ENCODE measurements at regions not wholly inside any gene's neighbourhood (a gene's known extent, or its start where the extent isn't known, plus 50 kb on each side); places are given as distances from the start of the nearest gene placed in this dataset.
"Not testable (repeated sequence)": the region's sequence is repeated elsewhere in the genome, so short reads cannot be mapped to it uniquely, and the experiment has no call there.

DNA sequence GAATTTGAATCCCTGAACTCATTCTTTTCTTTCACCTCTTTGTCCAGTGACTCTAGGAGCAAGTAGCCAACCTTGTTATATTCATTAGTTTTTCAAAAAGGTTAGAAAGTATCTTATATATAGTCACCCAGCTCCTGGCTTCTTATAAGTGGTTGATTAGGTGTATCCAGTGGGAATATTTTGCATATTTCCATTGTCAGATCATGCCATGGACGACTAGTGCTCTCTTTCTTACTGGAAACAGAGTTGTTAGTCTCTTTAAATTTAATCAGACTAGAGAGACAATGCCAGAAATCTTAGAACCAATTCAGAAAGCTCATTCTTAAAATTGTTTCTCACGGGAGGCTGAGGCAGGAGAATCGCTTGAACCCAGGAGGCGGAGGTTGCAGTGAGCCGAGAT is 73.4 kb downstream of the CHRD start:
- H3K4me1 ChIP-seq (ENCODE audit: insufficient read depth, insufficient read length), result no peaks in the 10 kb centered on the region
- no peaks in the 10 kb centered on the region; the same call in 1 of the 2 replicates for H3K9me3 ChIP-seq (ENCODE audit: insufficient read depth, low read length)
- no peak for DNase-seq (ENCODE audit: low read depth, low spot score)
- H3K4me3 ChIP-seq (ENCODE audit: insufficient read length, low read depth), result no peak overlapping the region
- no peaks in the 10 kb centered on the region for H3K36me3 ChIP-seq (ENCODE audit: insufficient read depth, insufficient read length, low read length)
- no peak overlapping the region for H3K9ac ChIP-seq (ENCODE audit: insufficient read length, low read depth)
- H3K27me3 ChIP-seq (ENCODE audit: insufficient read depth, insufficient read length), result no peaks in the 10 kb centered on the region
- no peak for TF ChIP-seq SUZ12 (IDR thresholded peaks at IDR 0.05; ENCODE audit: extremely low read depth, insufficient read depth, insufficient read length)
- TF ChIP-seq ZNF274 (IDR thresholded peaks at IDR 0.05; ENCODE audit: low read depth, low read length), result no peak
- no peak for TF ChIP-seq YY1 (IDR thresholded peaks at IDR 0.05; ENCODE audit: insufficient read depth, insufficient read length)

DNA sequence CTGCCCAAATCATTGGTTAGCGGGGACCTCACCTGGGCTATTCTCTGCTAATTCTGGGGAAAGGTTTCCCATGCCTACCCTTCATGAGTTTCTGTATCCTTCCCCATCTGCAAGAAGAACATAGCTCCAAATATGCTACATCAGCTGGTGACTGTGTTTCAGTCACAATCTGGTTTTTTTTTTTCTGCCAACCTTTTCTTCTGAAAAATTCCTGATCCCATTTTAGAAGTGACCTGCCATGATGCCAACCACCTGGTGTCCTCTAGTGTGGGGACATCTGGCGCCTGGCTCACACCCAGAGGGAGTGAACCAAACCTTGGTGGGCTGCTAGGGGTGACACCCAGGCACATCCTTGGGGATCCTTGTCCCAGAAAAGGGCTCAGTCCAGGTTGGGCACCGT is 76.1 kb downstream of the CHRD start:
- DNase-seq (ENCODE audit: low read depth, low spot score), result no peak
- H3K4me1 ChIP-seq (ENCODE audit: insufficient read depth, insufficient read length), result no peaks in the 10 kb centered on the region
- no peaks in the 10 kb centered on the region; the same call in 1 of the 2 replicates for H3K9me3 ChIP-seq (ENCODE audit: insufficient read depth, low read length)
- no peak for TF ChIP-seq ZNF274 (IDR thresholded peaks at IDR 0.05; ENCODE audit: low read depth, low read length)
- TF ChIP-seq SUZ12 (IDR thresholded peaks at IDR 0.05; ENCODE audit: extremely low read depth, insufficient read depth, insufficient read length), result no peak
- no peak for TF ChIP-seq YY1 (IDR thresholded peaks at IDR 0.05; ENCODE audit: insufficient read depth, insufficient read length)
- H3K4me3 ChIP-seq (ENCODE audit: insufficient read length, low read depth), result no peak overlapping the region
- no peaks in the 10 kb centered on the region for H3K27me3 ChIP-seq (ENCODE audit: insufficient read depth, insufficient read length)
- H3K36me3 ChIP-seq (ENCODE audit: insufficient read depth, insufficient read length, low read length), result no peaks in the 10 kb centered on the region
- no peak overlapping the region for H3K9ac ChIP-seq (ENCODE audit: insufficient read length, low read depth)

DNA sequence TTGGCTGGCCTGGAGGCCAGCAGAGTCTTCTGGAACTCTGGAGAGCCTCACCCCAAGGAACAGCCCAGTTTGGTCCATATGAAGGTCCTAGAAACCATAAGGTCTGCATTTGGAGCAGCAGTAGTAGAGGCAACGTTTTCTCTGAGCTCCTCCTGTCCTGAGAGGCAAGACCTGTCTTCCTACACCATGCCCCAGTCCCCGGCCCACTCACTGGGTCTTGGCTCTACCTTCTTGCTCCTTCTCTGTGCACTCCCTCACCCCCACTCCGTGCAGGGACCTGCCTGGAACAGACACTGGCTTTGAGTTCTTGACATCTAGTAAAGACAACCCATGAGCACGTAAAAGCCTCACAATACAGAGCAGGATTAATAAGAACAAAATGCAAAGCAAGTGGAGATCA is 76.6 kb downstream of the CHRD start:
- Histone ChIP-seq H3K36me3 (ENCODE audit: insufficient read depth, insufficient read length, low read length) (no peaks in the 10 kb centered on the region), H3K4me1 (ENCODE audit: insufficient read depth, insufficient read length) (no peaks in the 10 kb centered on the region), H3K27me3 (ENCODE audit: insufficient read depth, insufficient read length) (no peaks in the 10 kb centered on the region), H3K9me3 (ENCODE audit: insufficient read depth, low read length) (no peaks in the 10 kb centered on the region; the same call in 1 of the 2 replicates), H3K4me3 (ENCODE audit: insufficient read length, low read depth) (no peak overlapping the region), H3K9ac (ENCODE audit: insufficient read length, low read depth) (no peak overlapping the region)
- DNase-seq (ENCODE audit: low read depth, low spot score), result no peak
- TF ChIP-seq YY1 (IDR thresholded peaks at IDR 0.05; ENCODE audit: insufficient read depth, insufficient read length), result no peak
- no peak for TF ChIP-seq SUZ12 (IDR thresholded peaks at IDR 0.05; ENCODE audit: extremely low read depth, insufficient read depth, insufficient read length)
- TF ChIP-seq ZNF274 (IDR thresholded peaks at IDR 0.05; ENCODE audit: low read depth, low read length), result no peak

DNA sequence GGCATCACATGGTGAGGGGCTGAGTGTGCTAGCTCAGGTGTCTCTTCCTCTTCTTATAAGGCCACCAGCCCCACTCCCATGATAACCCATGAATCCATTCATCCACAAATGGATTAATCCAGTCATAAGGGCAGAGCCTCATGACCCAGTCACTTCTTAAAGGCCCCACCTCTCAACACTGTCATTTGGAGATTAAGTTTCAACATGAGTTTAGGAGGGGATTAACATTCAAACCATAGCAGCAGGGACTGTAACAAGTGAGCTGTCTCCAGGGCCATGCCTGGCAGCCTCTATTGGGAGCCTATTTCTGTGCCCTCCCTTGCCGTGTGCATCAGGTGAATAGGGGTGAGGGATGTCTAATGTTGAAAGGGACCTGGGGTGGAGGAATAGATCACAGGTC is 77.5 kb downstream of the CHRD start:
- no peak for TF ChIP-seq SUZ12 (IDR thresholded peaks at IDR 0.05; ENCODE audit: extremely low read depth, insufficient read depth, insufficient read length)
- TF ChIP-seq YY1 (IDR thresholded peaks at IDR 0.05; ENCODE audit: insufficient read depth, insufficient read length), result no peak
- no peak for TF ChIP-seq ZNF274 (IDR thresholded peaks at IDR 0.05; ENCODE audit: low read depth, low read length)
- H3K4me3 ChIP-seq (ENCODE audit: insufficient read length, low read depth), result no peak overlapping the region
- no peak for DNase-seq (ENCODE audit: low read depth, low spot score)

DNA sequence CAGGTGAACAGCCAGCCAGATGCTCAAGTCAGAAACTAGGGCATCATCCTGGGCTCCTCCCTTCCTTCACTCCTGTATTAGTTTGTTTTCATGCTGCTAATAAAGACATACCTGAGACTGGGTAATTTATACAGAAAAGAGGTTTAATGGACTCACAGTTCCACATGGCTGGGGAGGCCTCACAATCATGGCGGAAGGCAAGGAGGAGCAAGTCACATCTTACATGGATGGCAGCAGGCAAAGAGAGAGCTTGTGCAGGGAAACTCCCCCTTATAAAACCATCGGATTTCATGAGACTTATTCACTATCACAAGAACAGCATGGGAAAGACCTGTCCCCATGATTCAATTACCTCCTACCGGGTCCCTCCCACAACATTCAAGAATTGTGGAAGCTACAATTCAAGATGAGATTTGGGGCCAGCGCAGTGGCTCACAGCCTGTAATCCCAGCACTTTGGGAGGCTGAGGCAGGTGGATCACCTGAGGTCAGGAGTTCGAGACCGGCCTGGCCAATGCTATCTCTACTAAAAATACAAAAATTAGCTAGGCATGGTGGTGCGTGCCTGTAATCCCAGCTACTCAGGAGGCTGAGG is 78.0 kb downstream of the CHRD start:
- DNase-seq (ENCODE audit: low read depth, low spot score); H3K4me3 ChIP-seq (ENCODE audit: insufficient read length, low read depth); H3K9ac ChIP-seq (ENCODE audit: insufficient read length, low read depth); H3K4me1 ChIP-seq (ENCODE audit: insufficient read depth, insufficient read length); H3K9me3 ChIP-seq (ENCODE audit: insufficient read depth, low read length); H3K36me3 ChIP-seq (ENCODE audit: insufficient read depth, insufficient read length, low read length); H3K27me3 ChIP-seq (ENCODE audit: insufficient read depth, insufficient read length): not testable (repeated sequence)

More for the DNA sequence above, 77.5 kb downstream of the CHRD start:
- H3K27me3 ChIP-seq (ENCODE audit: insufficient read depth, insufficient read length), result no peaks in the 10 kb centered on the region
- H3K9me3 ChIP-seq (ENCODE audit: insufficient read depth, low read length), result no peaks in the 10 kb centered on the region; the same call in 1 of the 2 replicates
- H3K36me3 ChIP-seq (ENCODE audit: insufficient read depth, insufficient read length, low read length), result no peaks in the 10 kb centered on the region
- H3K9ac ChIP-seq (ENCODE audit: insufficient read length, low read depth), result no peak overlapping the region
- H3K4me1 ChIP-seq (ENCODE audit: insufficient read depth, insufficient read length), result no peaks in the 10 kb centered on the region

DNA sequence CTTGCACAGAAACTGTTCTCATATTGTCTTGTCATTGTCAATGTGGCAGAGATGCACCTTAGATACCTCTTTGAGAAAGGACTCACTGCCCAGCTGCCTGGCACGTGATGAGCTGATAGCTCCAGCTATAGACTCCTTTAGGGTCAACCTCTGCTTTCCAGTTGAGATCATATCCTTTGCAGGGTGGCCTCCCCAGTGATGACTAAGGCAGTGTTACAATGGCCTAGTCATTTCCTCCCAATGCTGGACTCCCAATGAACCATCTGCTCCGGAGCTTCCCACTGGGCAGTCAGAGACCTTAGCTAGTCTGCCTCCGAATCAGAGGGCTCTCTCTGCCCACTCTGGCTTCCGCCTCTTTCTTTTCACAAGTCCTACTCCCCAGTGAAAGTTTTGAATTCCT is 79.5 kb downstream of the CHRD start:
- H3K27me3 ChIP-seq (ENCODE audit: insufficient read depth, insufficient read length), result no peaks in the 10 kb centered on the region
- H3K36me3 ChIP-seq (ENCODE audit: insufficient read depth, insufficient read length, low read length), result no peaks in the 10 kb centered on the region
- no peak for DNase-seq (ENCODE audit: low read depth, low spot score)
- TF ChIP-seq YY1 (IDR thresholded peaks at IDR 0.05; ENCODE audit: insufficient read depth, insufficient read length), result no peak
- TF ChIP-seq SUZ12 (IDR thresholded peaks at IDR 0.05; ENCODE audit: extremely low read depth, insufficient read depth, insufficient read length), result no peak
- no peak for TF ChIP-seq ZNF274 (IDR thresholded peaks at IDR 0.05; ENCODE audit: low read depth, low read length)
- H3K9ac ChIP-seq (ENCODE audit: insufficient read length, low read depth), result no peak overlapping the region
- no peak overlapping the region for H3K4me3 ChIP-seq (ENCODE audit: insufficient read length, low read depth)
- H3K4me1 ChIP-seq (ENCODE audit: insufficient read depth, insufficient read length), result no peaks in the 10 kb centered on the region
- H3K9me3 ChIP-seq (ENCODE audit: insufficient read depth, low read length), result no peaks in the 10 kb centered on the region; the same call in 1 of the 2 replicates

DNA sequence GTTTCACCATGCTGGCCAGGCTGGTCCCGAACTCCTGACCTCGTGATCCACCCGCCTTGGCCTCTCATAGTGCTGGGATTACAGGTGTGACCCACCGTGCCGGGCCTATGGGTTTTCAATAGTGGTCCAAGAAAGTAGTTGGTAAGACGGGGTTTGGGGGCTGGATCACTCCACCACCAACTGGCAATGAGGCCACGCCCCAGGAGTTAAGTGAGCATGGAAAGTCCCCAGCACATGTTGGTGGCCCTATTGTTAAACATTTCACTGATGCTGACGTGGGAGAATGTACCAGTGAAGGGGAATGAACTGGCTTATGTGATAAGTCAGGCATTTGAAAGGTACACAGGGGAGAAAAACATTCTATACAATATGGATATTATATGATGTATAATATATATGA is 80.4 kb downstream of the CHRD start:
- H3K9ac ChIP-seq (ENCODE audit: insufficient read length, low read depth), result no peak overlapping the region
- TF ChIP-seq ZNF274 (IDR thresholded peaks at IDR 0.05; ENCODE audit: low read depth, low read length) (no peak), SUZ12 (IDR thresholded peaks at IDR 0.05; ENCODE audit: extremely low read depth, insufficient read depth, insufficient read length) (no peak), YY1 (IDR thresholded peaks at IDR 0.05; ENCODE audit: insufficient read depth, insufficient read length) (no peak)

More for the DNA sequence above, 80.4 kb downstream of the CHRD start:
- no peak for DNase-seq (ENCODE audit: low read depth, low spot score)
- H3K4me3 ChIP-seq (ENCODE audit: insufficient read length, low read depth), result no peak overlapping the region
- no peaks in the 10 kb centered on the region for H3K36me3 ChIP-seq (ENCODE audit: insufficient read depth, insufficient read length, low read length)
- H3K4me1 ChIP-seq (ENCODE audit: insufficient read depth, insufficient read length), result no peaks in the 10 kb centered on the region
- H3K9me3 ChIP-seq (ENCODE audit: insufficient read depth, low read length), result no peaks in the 10 kb centered on the region; the same call in 1 of the 2 replicates
- H3K27me3 ChIP-seq (ENCODE audit: insufficient read depth, insufficient read length), result no peaks in the 10 kb centered on the region

Data from NT2/D1 (cell line).